ENCODE measurements at regions not wholly inside any gene's neighbourhood (a gene's known extent, or its start where the extent isn't known, plus 50 kb on each side); places are given as distances from the start of the nearest gene placed in this dataset.
"Not testable (repeated sequence)": the region's sequence is repeated elsewhere in the genome, so short reads cannot be mapped to it uniquely, and the experiment has no call there.

DNA sequence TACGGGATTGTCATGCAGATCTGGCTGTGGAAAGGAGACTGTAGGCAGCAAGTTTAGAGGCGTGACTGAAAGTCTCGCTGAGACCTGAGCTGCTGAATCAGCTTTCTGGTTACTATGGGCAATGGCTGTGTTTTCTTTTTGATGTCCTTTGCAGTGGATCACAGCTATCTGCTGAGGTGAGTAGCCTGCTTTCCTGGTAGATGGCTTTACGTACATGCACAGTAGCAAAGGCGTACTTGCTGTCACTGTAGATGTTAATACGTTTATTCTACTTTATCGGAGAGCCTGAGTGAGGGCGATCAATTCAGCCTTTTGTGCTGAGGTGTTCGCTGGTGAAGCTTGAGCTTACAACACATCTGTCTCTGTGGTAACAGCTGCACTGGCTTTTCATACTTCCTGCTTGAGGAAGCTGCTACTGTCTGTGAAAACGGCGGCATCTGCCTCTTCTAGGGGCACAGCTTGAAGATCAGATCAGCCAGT lies 92.9 kb upstream of the FAM90A1 start:
- TF ChIP-seq, protein P1, sequence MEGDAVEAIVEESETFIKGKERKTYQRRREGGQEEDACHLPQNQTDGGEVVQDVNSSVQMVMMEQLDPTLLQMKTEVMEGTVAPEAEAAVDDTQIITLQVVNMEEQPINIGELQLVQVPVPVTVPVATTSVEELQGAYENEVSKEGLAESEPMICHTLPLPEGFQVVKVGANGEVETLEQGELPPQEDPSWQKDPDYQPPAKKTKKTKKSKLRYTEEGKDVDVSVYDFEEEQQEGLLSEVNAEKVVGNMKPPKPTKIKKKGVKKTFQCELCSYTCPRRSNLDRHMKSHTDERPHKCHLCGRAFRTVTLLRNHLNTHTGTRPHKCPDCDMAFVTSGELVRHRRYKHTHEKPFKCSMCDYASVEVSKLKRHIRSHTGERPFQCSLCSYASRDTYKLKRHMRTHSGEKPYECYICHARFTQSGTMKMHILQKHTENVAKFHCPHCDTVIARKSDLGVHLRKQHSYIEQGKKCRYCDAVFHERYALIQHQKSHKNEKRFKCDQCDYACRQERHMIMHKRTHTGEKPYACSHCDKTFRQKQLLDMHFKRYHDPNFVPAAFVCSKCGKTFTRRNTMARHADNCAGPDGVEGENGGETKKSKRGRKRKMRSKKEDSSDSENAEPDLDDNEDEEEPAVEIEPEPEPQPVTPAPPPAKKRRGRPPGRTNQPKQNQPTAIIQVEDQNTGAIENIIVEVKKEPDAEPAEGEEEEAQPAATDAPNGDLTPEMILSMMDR (IDR thresholded peaks at IDR 0.05) = not testable (repeated sequence)
- TF ChIP-seq POLR2AphosphoS2 (conservative IDR thresholded peaks at IDR 0.05; ENCODE audit: low read length); RAD21 (conservative IDR thresholded peaks at IDR 0.05 in 1 of 2, IDR thresholded peaks at IDR 0.05 in 1 of 2); EHMT2 (IDR thresholded peaks at IDR 0.05; ENCODE audit: low read depth): not testable (repeated sequence)
- TF ChIP-seq, protein P2, sequence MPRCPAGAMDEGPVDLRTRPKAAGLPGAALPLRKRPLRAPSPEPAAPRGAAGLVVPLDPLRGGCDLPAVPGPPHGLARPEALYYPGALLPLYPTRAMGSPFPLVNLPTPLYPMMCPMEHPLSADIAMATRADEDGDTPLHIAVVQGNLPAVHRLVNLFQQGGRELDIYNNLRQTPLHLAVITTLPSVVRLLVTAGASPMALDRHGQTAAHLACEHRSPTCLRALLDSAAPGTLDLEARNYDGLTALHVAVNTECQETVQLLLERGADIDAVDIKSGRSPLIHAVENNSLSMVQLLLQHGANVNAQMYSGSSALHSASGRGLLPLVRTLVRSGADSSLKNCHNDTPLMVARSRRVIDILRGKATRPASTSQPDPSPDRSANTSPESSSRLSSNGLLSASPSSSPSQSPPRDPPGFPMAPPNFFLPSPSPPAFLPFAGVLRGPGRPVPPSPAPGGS (IDR thresholded peaks at IDR 0.05) = not testable (repeated sequence)
